ENCODE measurements at regions not wholly inside any gene's neighbourhood (a gene's known extent, or its start where the extent isn't known, plus 50 kb on each side); places are given as distances from the start of the nearest gene placed in this dataset.
A peak's percentile ranks its signal among the peaks of the same experiment; 100 is the strongest.

DNA sequence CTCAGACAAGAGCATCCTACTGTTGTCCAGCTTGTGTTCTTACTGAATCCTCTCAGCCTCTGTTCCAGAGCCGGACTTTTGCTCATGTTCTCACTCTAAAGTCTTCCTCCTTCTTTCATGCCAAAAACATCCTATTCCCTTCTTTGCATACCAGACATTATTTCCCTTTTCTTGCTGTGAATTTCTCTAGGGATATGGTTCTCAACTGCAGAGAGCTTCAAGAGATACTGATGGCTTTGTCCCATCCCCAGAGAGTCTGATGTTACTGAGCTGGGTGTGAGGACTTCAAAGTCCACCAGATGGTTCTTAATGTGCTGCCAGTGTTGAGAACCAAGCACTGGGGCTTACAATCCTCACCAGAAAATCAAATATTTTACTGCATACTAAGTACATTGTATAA, 98.6 kb upstream of the FER start:
- DNase-seq = no peak

- peak; percentile 92 for DNase-seq
These were observed 105.4 kb upstream of the FER start for GRCh38 chr5:108642170-108642906.

DNA sequence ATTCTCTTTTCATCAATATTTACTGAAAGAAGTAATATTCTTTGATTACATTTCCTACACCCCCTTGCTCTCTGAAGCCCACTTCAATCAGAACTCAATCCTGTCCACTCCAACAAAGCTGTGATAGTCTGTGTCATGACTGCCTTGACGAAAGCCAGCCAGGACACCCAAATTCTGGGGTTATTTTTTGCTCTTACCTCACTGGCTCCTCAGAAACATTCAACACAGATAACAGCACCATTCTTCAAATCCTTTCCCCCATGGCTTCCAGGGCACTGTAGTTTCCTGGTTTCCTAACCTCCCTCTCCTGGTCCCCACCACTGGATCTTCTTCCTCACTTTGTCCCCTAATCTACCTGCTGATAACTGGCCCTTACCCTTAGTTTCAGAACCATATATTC, 106.1 kb upstream of the FER start:
- no peak for DNase-seq

DNA sequence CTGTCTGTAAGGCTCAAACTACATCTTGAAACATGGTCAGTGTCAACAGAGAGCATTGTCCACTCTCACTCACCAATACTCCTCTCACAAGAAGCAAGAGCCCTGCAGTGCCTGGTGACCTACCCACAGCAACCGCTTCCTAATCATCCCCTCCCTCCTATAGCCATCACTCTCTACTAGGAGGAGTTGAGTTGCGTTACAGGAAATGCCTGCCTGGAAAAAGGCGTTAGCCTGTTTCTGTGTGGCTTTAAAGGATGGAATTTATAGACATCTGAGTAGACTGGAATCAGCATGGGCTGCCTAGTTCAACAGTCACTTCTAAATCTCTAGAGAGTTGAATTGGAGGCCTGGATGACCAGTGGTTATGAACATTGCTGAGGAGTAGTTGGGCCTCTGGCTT, 108.3 kb upstream of the FER start:
- DNase-seq = no peak

DNA sequence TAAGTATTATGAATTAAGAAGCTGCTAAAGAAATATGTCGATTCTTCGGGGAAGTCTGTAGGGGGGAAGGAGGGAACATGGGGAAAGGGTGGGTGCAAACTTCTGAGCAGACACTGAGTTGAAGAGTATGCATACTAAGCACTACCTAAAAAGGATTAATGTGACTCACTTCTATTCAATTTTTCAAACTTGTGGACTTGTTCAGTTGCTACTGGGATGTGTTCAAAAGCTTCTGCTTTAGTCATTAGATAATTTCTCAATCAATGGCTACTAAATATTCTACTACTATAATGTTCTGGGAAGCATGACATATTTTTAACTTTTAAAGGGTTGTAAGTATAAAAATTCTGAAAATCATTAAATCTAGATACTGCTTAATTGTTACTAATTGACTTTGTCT, 109.7 kb upstream of the FER start:
- no peak for DNase-seq

DNA sequence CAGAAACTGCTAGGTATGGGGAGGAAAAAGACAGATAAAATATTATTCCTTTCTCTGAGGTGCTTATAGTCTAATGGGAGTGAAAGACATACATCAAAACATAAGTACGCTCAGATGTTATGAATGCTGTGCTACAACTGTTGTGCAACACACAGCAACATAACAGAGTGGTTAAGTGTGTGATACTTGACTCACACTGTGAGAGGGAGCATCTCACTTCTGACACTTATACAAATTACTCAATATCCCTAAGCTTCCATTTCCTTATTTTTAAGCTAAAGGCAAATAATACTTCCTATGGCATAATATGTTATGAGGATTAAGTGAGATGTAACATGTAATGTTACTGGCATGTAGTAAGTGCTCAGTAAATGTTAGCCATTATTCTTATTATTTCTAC, 110.6 kb upstream of the FER start:
- no peak for DNase-seq

DNA sequence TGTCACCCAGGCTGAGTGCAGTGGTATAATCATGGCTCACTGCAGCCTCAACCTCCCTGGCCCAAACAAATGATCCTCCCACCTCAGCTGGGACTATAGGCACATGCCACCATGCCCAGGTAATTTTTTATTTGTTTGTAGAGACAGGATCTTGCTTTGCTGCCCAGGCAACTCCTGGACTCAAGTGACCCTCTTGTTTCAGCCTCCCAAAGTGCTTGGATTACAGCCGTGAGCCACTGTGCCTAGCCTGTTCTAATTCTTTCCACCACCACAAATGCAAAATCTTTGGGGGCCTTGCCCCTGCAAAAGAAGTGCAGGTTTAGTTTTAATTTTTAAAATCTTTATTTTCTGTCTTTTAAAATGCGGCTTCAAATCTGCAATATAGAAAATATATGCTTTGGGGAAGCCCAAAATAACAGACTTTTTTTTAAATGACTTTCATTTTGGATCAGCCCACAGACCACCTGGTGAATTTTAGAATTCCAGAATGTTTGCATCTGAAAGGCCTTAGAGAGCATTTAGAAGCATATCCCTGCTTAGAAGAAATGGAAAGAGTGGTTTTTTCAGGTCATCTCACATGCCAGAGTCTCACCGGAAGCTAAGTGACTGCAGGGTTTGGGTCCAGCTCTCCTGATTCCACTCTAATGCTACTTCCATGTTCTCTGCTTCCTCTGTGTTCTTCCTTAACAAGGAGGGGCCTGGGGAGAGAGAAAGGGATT, 111.4 kb upstream of the FER start:
- no peak for DNase-seq

DNA sequence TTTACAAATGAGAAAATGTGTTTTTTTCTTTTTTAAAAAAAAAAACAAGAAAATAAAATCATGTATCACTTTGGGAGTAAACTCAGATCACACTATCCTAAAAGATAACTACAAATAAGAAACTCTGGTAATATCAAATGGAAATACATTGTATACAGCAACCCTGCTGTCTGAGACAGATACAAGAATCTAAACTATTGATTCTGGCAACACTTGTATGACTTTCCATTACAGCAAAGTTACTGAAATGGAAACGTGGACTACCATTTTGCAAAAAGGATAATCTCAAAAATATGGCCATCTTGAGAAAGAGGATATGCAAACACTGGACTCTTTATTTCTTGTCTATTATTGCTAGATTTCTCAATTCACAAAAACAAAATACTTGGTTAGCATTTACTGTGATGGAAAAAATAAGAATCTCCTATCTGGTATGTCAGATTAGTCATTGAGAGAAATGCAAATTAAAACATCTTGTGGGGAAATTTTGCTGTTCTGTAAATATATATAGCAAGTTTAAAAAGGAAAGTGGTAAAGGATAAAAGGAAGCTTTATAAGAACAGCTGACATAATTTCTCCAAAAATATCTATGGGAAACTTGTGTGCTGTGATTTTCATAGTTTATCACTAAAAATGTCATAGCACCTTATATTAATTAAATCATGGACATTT, 112.9 kb upstream of the FER start:
- DNase-seq = no peak

GRCh38 chr5:108634010-108634616, 113.6 kb upstream of the FER start:
- DNase-seq = no peak

DNA sequence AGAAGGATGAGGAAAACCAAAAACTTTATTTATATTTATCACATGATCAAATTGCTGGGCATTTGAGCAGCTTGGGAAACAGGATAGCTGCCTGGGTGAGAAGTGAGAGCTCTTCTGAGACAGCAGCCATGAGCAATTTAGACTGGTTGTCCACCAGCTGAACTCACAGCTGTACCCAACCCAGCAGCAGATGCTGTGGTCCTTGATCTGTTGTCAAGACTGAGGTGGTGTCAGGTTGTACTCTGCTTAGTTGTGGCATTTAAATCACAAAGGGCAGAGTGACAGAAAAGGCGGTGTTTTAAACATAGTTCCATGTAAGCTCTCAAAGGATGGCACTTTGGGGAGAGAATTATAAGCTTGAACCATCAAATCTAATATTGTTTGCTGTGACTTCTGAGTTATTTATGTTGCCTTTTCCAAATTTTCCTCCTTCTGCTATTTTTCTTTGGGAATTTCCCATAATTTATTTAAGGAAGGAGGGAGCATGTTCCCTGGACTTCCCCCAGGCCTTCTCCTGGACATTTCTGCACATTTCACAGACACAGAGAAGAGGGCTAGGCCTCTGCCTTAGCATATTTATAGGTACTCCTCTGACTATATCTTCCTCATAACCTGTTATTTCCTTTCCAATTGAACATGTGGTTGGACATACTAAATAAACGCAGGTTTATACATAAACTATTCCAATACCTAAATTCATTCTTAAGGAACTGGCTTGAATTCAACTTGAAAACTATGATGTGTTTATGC, 117.7 kb upstream of the FER start:
- no peak for DNase-seq

- DNase-seq = no peak
These were observed 122.0 kb upstream of the FER start for GRCh38 chr5:108625654-108626053.

- DNase-seq = no peak
These were observed 123.9 kb upstream of the FER start for GRCh38 chr5:108623826-108624225.

DNA sequence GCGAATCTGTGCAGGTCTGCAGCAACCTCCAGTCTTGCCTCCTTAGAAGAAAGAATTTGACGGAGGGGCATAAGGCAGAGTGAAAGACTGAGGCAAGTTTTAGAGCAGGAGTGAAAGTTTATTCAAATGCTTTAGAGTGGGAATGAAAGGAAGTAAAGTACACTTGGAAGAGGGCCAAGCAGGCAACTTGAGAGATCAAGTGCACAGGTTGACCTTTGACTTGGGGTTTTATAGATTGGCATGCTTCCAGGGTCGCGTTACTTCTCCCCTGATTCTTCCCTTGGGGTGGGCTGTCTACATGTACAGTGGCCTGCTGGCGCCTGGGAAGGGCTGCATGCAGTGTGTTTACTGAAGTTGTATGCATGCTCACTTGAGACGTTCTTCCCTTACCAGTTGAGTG, 127.2 kb upstream of the FER start:
- no peak for DNase-seq

GRCh38 chr5:108619815-108620214, 127.9 kb upstream of the FER start:
- DNase-seq = no peak

- no peak for DNase-seq
These were observed 129.9 kb upstream of the FER start for GRCh38 chr5:108617467-108618435.

DNA sequence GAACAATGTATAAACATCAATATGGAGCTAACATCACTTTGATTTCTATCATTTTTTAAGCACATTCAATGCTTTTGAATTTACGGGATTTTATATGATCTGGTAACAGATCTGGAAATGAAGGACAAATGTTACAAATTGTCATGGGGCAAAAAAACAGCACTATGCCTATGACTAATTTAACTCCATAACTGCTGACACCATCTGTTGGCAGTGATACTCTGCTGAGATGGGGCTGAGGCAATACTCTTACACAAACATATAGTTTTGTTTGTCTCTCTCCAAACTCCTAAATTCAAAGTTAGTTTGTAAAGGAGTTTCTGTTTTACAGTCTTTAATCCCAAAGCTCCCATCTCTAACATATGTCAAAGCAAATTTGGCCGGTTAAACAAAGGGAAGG, 132.5 kb upstream of the FER start:
- no peak for DNase-seq

DNA sequence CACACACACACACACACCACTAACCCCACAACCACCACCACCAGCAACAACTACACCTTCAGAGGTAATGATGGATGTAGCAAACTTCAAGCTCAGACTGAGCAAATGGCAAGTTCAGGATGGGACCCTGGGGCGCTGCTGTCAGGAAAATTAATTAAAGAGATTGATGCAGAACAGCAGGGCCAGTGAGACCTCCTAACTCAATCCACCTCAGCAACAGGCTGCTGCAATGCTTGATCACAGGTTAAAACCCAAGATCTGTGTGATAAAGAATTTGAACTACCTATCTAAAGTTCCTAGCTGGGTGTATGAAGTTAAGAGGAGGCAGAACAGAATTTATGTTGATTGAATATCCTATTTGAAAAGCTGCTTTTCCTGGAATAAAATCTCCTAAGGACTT, 140.3 kb upstream of the FER start:
- no peak for DNase-seq

DNA sequence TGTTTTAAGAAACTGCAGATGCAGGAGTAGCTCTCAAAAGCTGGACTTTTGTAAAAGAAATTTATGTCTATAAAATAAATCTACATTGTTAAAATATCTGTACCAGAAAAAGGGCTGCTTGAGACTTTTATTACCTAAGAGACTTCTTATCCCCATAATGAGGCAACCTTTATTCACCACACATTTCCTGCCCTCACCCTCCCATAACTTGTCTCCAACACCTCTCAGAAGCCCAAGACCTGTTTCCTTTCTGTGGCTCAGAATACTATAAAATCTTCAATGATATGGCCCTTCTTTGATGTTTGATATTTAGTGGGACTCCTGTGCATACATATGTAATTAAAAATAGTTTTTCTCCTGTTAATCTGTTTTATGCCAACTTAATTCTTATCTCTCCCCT, 141.5 kb upstream of the FER start:
- no peak for DNase-seq

GRCh38 chr5:108602830-108603229, 144.9 kb upstream of the FER start:
- no peak for DNase-seq

GRCh38 chr5:108590799-108591198, 156.9 kb upstream of the FER start:
- no peak for DNase-seq

- DNase-seq = no peak
These were observed 159.4 kb upstream of the FER start for GRCh38 chr5:108588323-108588722.

DNA sequence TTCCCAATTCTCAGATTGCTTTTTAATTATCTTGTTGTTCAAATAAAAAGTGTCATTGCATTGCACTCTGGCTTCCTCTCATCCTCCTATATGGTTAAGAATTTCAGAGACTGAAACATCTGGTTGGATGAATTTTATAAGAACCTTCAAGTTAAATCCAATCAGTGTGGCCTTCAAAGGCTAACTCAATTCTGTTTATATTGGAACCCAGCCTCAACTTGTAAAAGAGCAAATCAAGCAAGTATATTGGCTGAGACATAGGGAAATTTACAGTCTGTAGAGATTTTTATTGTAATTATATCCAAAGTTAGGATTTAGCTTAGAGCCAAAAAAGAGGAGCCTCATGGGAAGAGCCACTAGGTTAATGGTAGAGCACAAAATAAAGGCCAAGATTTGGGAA, 159.9 kb upstream of the FER start:
- DNase-seq = no peak
